ENCODE measurements at regions not wholly inside any gene's neighbourhood (a gene's known extent, or its start where the extent isn't known, plus 50 kb on each side); places are given as distances from the start of the nearest gene placed in this dataset.
"Not testable (repeated sequence)": the region's sequence is repeated elsewhere in the genome, so short reads cannot be mapped to it uniquely, and the experiment has no call there.

GRCh38 chr6:6474170-6474920 lies 114.2 kb upstream of the LY86 start:
- no peak for DNase-seq (ENCODE audit: low read depth in 1 of 2, low spot score in 1 of 2)

GRCh38 chr6:6479785-6480184 lies 108.7 kb upstream of the LY86 start:
- no peak for DNase-seq (ENCODE audit: low read depth in 1 of 2, low spot score in 1 of 2)

DNA sequence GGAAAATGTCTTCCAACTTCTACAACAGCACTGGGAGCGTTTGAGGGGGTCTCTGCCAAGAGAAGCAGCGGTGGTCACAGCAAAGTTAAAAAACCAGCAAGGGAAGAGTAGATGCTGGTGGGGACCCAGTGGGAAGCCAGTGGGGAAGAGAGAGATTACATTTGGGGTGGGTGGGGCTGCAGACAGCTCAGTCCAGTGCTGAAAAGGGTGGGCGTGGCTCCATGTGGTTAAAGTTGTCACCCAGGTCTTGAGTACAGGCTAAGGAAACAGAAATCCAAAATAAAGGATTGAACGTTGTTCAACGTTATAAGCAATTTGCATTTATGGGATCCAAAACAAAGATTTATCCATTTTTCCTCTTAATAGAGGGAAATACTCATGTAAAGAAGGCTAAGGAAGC lies 106.3 kb upstream of the LY86 start:
- no peak for DNase-seq (ENCODE audit: low read depth in 1 of 2, low spot score in 1 of 2)

DNA sequence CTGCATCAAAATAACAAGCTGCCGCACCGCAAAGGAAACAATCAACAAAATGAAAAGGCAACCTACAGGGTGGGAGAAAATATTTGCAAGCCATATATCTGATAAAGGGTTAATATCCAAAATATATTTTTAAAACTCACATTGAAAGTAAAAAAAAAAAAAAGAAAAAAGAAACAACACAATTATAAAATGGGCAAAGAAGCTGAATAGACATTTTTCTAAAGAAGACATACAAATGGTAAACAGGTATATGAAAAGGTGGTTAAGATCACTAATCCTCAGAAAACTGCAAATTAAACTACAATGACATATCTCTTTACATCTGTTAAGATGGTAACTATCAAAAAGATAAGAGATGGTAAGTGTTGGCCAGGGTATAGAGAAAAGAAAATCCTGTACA lies 105.4 kb upstream of the LY86 start:
- DNase-seq (ENCODE audit: low read depth in 1 of 2, low spot score in 1 of 2) = no peak

- DNase-seq (ENCODE audit: low read depth in 1 of 2, low spot score in 1 of 2) = no peak
Observed at GRCh38 chr6:6483733-6484132, 104.8 kb upstream of the LY86 start.

DNA sequence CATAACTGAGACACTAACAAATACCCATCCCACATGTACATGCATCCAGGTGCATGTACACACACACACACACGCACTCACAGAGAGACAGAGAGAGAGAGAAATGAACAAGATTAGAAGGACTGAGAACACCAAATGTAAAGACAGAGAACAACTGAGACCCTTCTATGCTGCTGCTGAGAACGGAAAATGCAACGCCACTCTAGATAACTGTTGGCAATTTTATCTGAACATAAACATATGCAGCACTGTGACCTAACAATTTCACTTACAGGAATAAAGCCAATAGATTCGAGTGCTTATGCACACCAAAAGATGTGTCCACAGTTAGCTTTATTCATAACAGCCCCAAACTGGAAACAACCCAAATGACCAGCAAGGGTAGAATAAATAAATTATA lies 103.8 kb upstream of the LY86 start:
- no peak for DNase-seq (ENCODE audit: low read depth in 1 of 2, low spot score in 1 of 2)

GRCh38 chr6:6486595-6486994 lies 101.9 kb upstream of the LY86 start:
- DNase-seq (ENCODE audit: low read depth in 1 of 2, low spot score in 1 of 2) = no peak

DNA sequence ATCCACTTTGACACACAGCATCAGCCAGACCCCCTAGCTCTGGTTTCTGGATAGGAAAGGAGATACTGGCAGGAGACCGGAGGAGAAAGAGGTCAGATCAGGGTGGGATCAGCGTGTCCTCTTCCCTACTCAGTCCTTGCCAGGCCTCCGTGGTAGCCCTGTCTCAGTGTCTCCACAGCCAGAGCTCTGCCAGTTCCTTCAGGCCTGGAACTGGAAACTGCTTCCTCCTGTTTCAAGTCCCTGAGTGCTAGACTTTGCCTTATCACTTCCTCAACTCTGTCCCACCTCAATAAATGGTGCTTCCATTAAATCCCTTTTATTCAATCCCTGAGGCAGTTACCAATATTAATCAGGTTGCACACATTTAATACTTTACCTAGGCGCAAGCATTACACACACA lies 96.8 kb upstream of the LY86 start:
- DNase-seq (ENCODE audit: low read depth in 1 of 2, low spot score in 1 of 2) = no peak

GRCh38 chr6:6492675-6493074 lies 95.8 kb upstream of the LY86 start:
- DNase-seq (ENCODE audit: low read depth in 1 of 2, low spot score in 1 of 2) = no peak

DNA sequence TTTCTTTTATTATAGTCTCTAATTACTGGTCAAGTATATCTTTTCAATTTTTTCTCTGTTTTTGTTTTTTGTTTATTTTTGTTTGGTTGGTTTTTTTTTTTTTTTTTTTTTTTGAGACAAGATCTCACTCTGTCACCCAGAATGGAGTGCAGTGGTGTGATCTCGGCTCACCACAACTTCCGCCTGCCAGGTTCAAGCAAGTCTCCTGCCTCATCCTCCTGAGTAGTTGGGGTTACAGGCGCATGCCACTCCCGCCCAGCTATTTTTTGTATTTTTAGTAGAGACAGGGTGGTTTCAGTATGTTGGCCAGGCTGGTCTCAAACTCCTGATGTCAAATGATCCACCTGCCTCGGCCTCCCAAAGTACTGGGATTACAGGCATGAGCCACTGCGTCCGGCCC lies 94.4 kb upstream of the LY86 start:
- DNase-seq (ENCODE audit: low read depth in 1 of 2, low spot score in 1 of 2) = not testable (repeated sequence)

- no peak for DNase-seq (ENCODE audit: low read depth in 1 of 2, low spot score in 1 of 2)
Observed at GRCh38 chr6:6494677-6495076, 93.8 kb upstream of the LY86 start.

- DNase-seq (ENCODE audit: low read depth in 1 of 2, low spot score in 1 of 2) = no peak
Observed at GRCh38 chr6:6495851-6496250, 92.7 kb upstream of the LY86 start.

- DNase-seq (ENCODE audit: low read depth in 1 of 2, low spot score in 1 of 2) = no peak
Observed at GRCh38 chr6:6497541-6497940, 91.0 kb upstream of the LY86 start.

DNA sequence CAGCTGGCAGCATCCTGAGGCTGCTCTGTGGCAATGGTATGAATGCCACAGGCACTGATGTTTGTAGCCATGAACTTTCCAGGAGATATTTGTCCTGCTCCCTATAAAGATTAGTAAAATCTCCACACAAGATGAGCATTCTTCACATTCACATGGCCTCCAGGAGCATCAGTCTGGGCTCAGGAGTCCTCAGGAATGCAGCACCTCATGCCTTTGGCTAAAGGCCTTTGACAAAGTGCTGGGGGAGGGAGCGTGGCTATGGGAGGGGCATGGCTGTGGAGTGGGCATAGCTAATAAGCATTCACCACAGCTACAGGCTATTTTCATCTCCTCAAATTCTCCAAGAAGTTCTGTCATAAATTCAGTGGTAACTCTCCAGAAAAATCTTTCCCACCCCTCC lies 90.5 kb upstream of the LY86 start:
- no peak for DNase-seq (ENCODE audit: low read depth in 1 of 2, low spot score in 1 of 2)

DNA sequence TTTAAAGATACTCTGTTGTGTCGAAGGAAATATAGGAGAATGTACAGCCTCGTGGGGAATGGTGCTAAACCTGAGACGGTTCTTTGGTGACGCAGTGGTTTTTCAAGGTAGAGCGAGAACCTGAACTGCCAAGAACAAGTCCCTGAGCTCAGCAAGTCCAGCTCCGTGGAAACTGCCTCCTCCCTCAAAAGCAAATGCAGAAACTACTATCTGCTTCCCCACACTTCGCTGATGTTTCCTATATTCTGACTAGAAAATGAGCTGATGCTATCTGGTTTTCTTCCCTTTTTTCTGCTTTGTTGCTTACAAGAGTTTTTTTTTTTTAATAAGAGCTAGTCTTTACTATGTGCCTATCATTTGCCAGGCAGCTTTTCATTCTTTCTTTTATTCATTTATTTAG lies 85.3 kb upstream of the LY86 start:
- no peak for DNase-seq (ENCODE audit: low read depth in 1 of 2, low spot score in 1 of 2)

- DNase-seq (ENCODE audit: low read depth in 1 of 2, low spot score in 1 of 2) = no peak
Observed at GRCh38 chr6:6505111-6505510, 83.4 kb upstream of the LY86 start.

DNA sequence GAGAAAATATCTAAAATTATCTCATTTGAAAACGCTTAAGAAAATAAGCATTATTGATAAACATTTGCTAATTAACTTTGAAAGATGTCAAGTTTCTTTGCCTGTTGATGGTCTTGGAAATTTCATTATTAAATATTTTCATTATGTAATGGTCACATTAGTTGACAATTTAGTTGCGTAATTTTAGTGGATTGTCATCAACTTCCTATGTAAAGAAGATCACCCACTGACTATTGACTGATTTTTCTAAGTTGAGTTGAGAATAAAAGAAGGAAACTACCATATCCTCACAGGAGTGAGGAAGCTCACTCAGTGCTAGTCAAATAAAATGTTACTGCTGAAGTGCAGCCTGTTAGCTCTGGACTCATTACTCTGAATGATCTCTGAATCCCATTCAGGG lies 79.9 kb upstream of the LY86 start:
- no peak for DNase-seq (ENCODE audit: low read depth in 1 of 2, low spot score in 1 of 2)

DNA sequence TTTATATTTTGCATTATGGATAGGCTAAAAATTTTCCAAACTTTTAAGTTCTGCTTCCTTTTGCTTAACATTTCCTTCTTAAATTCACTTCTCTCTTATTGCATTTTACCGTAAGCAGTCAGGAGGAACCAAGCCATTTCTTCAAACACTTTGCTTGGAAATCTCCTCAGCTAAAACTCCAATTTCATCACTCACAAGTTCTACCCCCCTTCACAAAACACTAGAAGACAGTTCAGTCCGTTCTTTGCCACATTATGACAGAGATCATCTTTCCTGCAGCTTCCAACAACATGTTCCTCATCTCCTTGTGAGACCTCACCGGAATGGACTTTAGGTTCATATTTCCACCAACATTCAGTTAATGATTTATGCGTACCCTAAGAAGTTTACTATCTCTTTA lies 79.2 kb upstream of the LY86 start:
- no peak for DNase-seq (ENCODE audit: low read depth in 1 of 2, low spot score in 1 of 2)

- DNase-seq (ENCODE audit: low read depth in 1 of 2, low spot score in 1 of 2) = no peak
Observed at GRCh38 chr6:6512711-6513110, 75.8 kb upstream of the LY86 start.

GRCh38 chr6:6515691-6516607 lies 72.6 kb upstream of the LY86 start:
- peak in 1 of 2 donors; percentile 4 for DNase-seq (ENCODE audit: low read depth in 1 of 2, low spot score in 1 of 2)

- no peak for DNase-seq (ENCODE audit: low read depth in 1 of 2, low spot score in 1 of 2)
Observed at GRCh38 chr6:6516666-6517458, 71.7 kb upstream of the LY86 start.

Measured in stimulated activated CD4-positive, alpha-beta T cell treated with anti-CD3 and anti-CD28 coated beads, Interleukin-15, amount 100 ng/mL, for 1 hour (primary cell).